ENCODE measurements at regions not wholly inside any gene's neighbourhood (a gene's known extent, or its start where the extent isn't known, plus 50 kb on each side); places are given as distances from the start of the nearest gene placed in this dataset.

DNA sequence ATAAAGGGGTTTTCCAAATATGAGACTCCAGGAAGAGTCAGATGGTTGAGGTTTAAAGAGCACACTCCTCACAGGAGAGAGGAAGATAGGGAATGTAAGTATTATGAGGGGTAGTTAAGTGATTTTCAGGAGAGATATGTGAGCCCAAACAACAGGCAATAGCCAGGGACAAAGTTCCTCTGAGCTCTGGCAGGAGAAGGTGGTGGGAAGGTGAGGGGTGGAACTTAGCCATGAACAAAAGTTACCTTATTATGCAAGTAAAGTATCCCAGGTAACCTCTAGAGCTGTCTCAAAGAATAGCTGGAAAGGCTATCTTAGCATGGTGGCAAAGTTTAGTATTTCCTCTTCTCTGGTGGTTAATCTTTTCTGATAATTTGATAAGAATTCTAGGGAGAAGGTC lies 450.5 kb upstream of the PTPRD start:
- TF ChIP-seq, protein P1, sequence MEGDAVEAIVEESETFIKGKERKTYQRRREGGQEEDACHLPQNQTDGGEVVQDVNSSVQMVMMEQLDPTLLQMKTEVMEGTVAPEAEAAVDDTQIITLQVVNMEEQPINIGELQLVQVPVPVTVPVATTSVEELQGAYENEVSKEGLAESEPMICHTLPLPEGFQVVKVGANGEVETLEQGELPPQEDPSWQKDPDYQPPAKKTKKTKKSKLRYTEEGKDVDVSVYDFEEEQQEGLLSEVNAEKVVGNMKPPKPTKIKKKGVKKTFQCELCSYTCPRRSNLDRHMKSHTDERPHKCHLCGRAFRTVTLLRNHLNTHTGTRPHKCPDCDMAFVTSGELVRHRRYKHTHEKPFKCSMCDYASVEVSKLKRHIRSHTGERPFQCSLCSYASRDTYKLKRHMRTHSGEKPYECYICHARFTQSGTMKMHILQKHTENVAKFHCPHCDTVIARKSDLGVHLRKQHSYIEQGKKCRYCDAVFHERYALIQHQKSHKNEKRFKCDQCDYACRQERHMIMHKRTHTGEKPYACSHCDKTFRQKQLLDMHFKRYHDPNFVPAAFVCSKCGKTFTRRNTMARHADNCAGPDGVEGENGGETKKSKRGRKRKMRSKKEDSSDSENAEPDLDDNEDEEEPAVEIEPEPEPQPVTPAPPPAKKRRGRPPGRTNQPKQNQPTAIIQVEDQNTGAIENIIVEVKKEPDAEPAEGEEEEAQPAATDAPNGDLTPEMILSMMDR (IDR thresholded peaks at IDR 0.05) = no peak
- TF ChIP-seq ZFX (IDR thresholded peaks at IDR 0.05; ENCODE audit: borderline replicate concordance) = no peak
- no peak overlapping the region for H3K27ac ChIP-seq

GRCh38 chr9:11064909-11065308 lies 452.1 kb upstream of the PTPRD start:
- TF ChIP-seq, protein P1 (IDR thresholded peaks at IDR 0.05) = no peak
- no peak for TF ChIP-seq ZFX (IDR thresholded peaks at IDR 0.05; ENCODE audit: borderline replicate concordance)
- H3K27ac ChIP-seq = no peak overlapping the region

GRCh38 chr9:11072176-11072575 lies 459.4 kb upstream of the PTPRD start:
- no peak for TF ChIP-seq ZFX (IDR thresholded peaks at IDR 0.05; ENCODE audit: borderline replicate concordance)
- TF ChIP-seq, protein P1 (IDR thresholded peaks at IDR 0.05) = no peak
- no peak overlapping the region for H3K27ac ChIP-seq

- no peak for TF ChIP-seq ZFX (IDR thresholded peaks at IDR 0.05; ENCODE audit: borderline replicate concordance)
- TF ChIP-seq, protein P1 (IDR thresholded peaks at IDR 0.05) = no peak
Measured at GRCh38 chr9:11086561-11086960, 473.8 kb upstream of the PTPRD start.

DNA sequence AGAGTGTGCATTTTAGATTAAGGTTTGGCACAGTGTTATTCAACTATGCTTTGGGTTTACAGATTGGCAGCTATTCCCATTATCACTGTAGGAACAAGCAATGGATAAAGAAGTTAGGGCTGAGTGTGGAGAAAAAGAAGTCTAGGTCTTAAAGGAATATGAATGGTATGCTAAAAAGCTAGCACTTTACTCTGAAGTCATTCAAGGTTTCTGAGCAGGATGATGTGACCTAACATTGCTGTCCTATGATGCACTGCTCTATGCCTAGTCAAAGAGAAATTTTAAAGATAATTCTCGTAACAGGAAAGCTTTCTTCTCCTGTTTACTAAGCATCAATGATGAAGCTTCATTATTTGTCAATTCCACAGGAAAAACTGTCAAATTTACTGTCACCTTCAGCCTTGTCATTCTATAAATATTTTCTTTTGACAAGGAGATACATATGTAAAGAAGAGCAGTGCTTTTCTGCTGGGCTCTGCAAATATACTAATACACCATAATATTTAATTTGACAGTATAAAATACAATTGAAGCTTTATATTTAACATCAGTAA lies 476.1 kb upstream of the PTPRD start:
- TF ChIP-seq, protein P1 (IDR thresholded peaks at IDR 0.05) = no peak
- TF ChIP-seq ZFX (IDR thresholded peaks at IDR 0.05; ENCODE audit: borderline replicate concordance) = no peak
- no peak overlapping the region for H3K27ac ChIP-seq

More at GRCh38 chr9:11086561-11086960, 473.8 kb upstream of the PTPRD start:
- no peak overlapping the region for H3K27ac ChIP-seq

GRCh38 chr9:11092974-11093373 lies 480.2 kb upstream of the PTPRD start:
- TF ChIP-seq, protein P1 (IDR thresholded peaks at IDR 0.05) = no peak
- no peak for TF ChIP-seq ZFX (IDR thresholded peaks at IDR 0.05; ENCODE audit: borderline replicate concordance)
- no peak overlapping the region for H3K27ac ChIP-seq

DNA sequence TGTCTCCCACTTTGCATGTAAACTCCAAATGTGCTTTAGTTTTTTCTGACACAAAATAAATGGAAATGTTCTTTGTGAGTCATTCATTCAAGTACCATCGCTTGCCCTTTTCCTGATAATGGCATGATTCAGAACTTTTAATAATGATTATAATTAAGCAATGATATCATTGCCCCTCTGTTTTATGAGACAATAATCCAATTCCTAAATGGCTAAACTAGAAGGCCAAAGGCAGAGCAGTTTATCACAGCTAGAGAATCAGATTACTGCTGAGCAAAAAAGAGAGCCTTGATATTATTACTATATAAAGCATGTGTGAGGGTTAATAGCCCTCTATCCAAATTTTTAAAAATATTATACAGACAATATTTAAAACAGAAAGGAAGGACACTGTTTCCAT lies 484.2 kb upstream of the PTPRD start:
- H3K27ac ChIP-seq = no peak overlapping the region
- no peak for TF ChIP-seq ZFX (IDR thresholded peaks at IDR 0.05; ENCODE audit: borderline replicate concordance)
- TF ChIP-seq, protein P1 (IDR thresholded peaks at IDR 0.05) = no peak

Measured in 22Rv1 (cell line).